Osteocyte (in vitro differentiated cells): ENCODE measurements at regions not wholly inside any gene's neighbourhood (a gene's known extent, or its start where the extent isn't known, plus 50 kb on each side); places are given as distances from the start of the nearest gene placed in this dataset.

Experiments used
- DNase-seq: peaks from one replicate; pipeline ENCODE4 v3.0.0; 2021; ENCODE audit warnings: mixed read lengths; ENCODE audit not compliant: unreplicated experiment; ENCODE audit errors: extremely low spot score
- H3K27ac Mint-ChIP-seq: one replicate; pipeline ENCODE4 v1.8.0; 2021; ENCODE audit warnings: mild to moderate bottlenecking, mixed read lengths; ENCODE audit not compliant: unreplicated experiment
- H3K27me3 Mint-ChIP-seq: one replicate; pipeline ENCODE4 v1.8.0; 2021; ENCODE audit warnings: mixed read lengths; ENCODE audit not compliant: unreplicated experiment
- H3K36me3 Mint-ChIP-seq: one replicate; pipeline ENCODE4 v1.8.0; 2021; ENCODE audit warnings: mixed read lengths; ENCODE audit not compliant: unreplicated experiment
- H3K4me1 Mint-ChIP-seq: one replicate; pipeline ENCODE4 v1.8.0; 2021; ENCODE audit warnings: mixed read lengths; ENCODE audit not compliant: unreplicated experiment
- H3K4me3 Mint-ChIP-seq: one replicate; pipeline ENCODE4 v1.8.0; 2021; ENCODE audit warnings: mild to moderate bottlenecking, moderate library complexity, mixed read lengths; ENCODE audit not compliant: unreplicated experiment
- H3K9me3 Mint-ChIP-seq: one replicate; pipeline ENCODE4 v1.8.0; 2021; ENCODE audit warnings: mixed read lengths; ENCODE audit not compliant: unreplicated experiment
- CTCF ChIP-seq: fragments of 200-600 bp; sonication (generic); IDR thresholded peaks from 2 replicates; pipeline ENCODE4 v1.5.0; 2021; ENCODE audit warnings: antibody characterized with exemption, mild to moderate bottlenecking, moderate library complexity

GRCh38 chr1:62370594-62370993 is 51.4 kb upstream of the KANK4 start:
- H3K27ac Mint-ChIP-seq = no peak overlapping the region
- no peak overlapping the region for H3K4me3 Mint-ChIP-seq
- peaks cover 5% of the 10 kb centered on the region for H3K9me3 Mint-ChIP-seq

GRCh38 chr1:62371375-62371774 is 52.1 kb upstream of the KANK4 start:
- Mint-ChIP-seq H3K4me1 (no peaks in the 10 kb centered on the region), H3K27me3 (peaks cover 60% of the 10 kb centered on the region), H3K27ac (no peak overlapping the region), H3K4me3 (no peak overlapping the region), H3K9me3 (peaks cover 5% of the 10 kb centered on the region), H3K36me3 (no peaks in the 10 kb centered on the region)
- TF ChIP-seq CTCF = no peak
- DNase-seq = peak; percentile 32

More at GRCh38 chr1:62370594-62370993, 51.4 kb upstream of the KANK4 start:
- TF ChIP-seq CTCF = no peak
- Mint-ChIP-seq H3K27me3 (peaks cover 60% of the 10 kb centered on the region), H3K36me3 (no peaks in the 10 kb centered on the region), H3K4me1 (no peaks in the 10 kb centered on the region)
- no peak for DNase-seq

- Mint-ChIP-seq H3K4me1 (no peaks in the 10 kb centered on the region), H3K36me3 (no peaks in the 10 kb centered on the region), H3K9me3 (no peaks in the 10 kb centered on the region), H3K27ac (no peak overlapping the region), H3K27me3 (peaks cover 51% of the 10 kb centered on the region), H3K4me3 (no peak overlapping the region)
- no peak for TF ChIP-seq CTCF
- peak; percentile 3 for DNase-seq
Observed at GRCh38 chr1:62373221-62373620, 54.0 kb upstream of the KANK4 start.

- no peaks in the 10 kb centered on the region for H3K9me3 Mint-ChIP-seq
- no peak overlapping the region for H3K4me3 Mint-ChIP-seq
- DNase-seq = peak; percentile 46
- H3K27me3 Mint-ChIP-seq = peaks cover 21% of the 10 kb centered on the region
- H3K27ac Mint-ChIP-seq = no peak overlapping the region
- H3K36me3 Mint-ChIP-seq = no peaks in the 10 kb centered on the region
- no peaks in the 10 kb centered on the region for H3K4me1 Mint-ChIP-seq
- no peak for TF ChIP-seq CTCF
Observed at GRCh38 chr1:62377043-62377562, 57.9 kb upstream of the KANK4 start.

- TF ChIP-seq CTCF = no peak
- Mint-ChIP-seq H3K4me3 (no peak overlapping the region), H3K27me3 (peaks cover 16% of the 10 kb centered on the region), H3K36me3 (no peaks in the 10 kb centered on the region), H3K9me3 (no peaks in the 10 kb centered on the region), H3K4me1 (peaks cover 3% of the 10 kb centered on the region), H3K27ac (no peak overlapping the region)
- no peak for DNase-seq
Observed at GRCh38 chr1:62380181-62380580, 56.7 kb upstream of the USP1 start.
